ENCODE measurements at regions not wholly inside any gene's neighbourhood (a gene's known extent, or its start where the extent isn't known, plus 50 kb on each side); places are given as distances from the start of the nearest gene placed in this dataset.

- no peak overlapping the region for H3K4me3 ChIP-seq (ENCODE audit: low read length in 2 of 2)
- no peaks in the 10 kb centered on the region for H3K9me3 ChIP-seq (ENCODE audit: control insufficient read depth in 2 of 2, low read length in 2 of 2)
- no peaks in the 10 kb centered on the region for H3K36me3 ChIP-seq (ENCODE audit: control insufficient read depth in 2 of 2, insufficient read depth in 2 of 2, low read length in 2 of 2)
- no peaks in the 10 kb centered on the region for H3K4me1 ChIP-seq (ENCODE audit: control insufficient read depth in 2 of 2, insufficient read depth in 2 of 2, low read length in 2 of 2)
- no peaks in the 10 kb centered on the region for H3K27me3 ChIP-seq (ENCODE audit: control insufficient read depth in 2 of 2, insufficient read depth in 2 of 2, low read length in 2 of 2)
- H3K9ac ChIP-seq (ENCODE audit: low read depth in 1 of 2, low read length in 2 of 2): no peak overlapping the region
- no peak overlapping the region for H3K27ac ChIP-seq (ENCODE audit: low read depth in 2 of 2, low read length in 2 of 2)
These were observed 77.8 kb upstream of the GPC1 start for GRCh38 chr2:240357641-240358012.

GRCh38 chr2:240358080-240358479 is 77.4 kb upstream of the GPC1 start:
- no peaks in the 10 kb centered on the region for H3K4me1 ChIP-seq (ENCODE audit: control insufficient read depth in 2 of 2, insufficient read depth in 2 of 2, low read length in 2 of 2)
- no peaks in the 10 kb centered on the region for H3K9me3 ChIP-seq (ENCODE audit: control insufficient read depth in 2 of 2, low read length in 2 of 2)
- no peaks in the 10 kb centered on the region for H3K36me3 ChIP-seq (ENCODE audit: control insufficient read depth in 2 of 2, insufficient read depth in 2 of 2, low read length in 2 of 2)
- H3K9ac ChIP-seq (ENCODE audit: low read depth in 1 of 2, low read length in 2 of 2): no peak overlapping the region
- no peak overlapping the region for H3K27ac ChIP-seq (ENCODE audit: low read depth in 2 of 2, low read length in 2 of 2)
- H3K27me3 ChIP-seq (ENCODE audit: control insufficient read depth in 2 of 2, insufficient read depth in 2 of 2, low read length in 2 of 2): no peaks in the 10 kb centered on the region
- H3K4me3 ChIP-seq (ENCODE audit: low read length in 2 of 2): no peak overlapping the region

DNA sequence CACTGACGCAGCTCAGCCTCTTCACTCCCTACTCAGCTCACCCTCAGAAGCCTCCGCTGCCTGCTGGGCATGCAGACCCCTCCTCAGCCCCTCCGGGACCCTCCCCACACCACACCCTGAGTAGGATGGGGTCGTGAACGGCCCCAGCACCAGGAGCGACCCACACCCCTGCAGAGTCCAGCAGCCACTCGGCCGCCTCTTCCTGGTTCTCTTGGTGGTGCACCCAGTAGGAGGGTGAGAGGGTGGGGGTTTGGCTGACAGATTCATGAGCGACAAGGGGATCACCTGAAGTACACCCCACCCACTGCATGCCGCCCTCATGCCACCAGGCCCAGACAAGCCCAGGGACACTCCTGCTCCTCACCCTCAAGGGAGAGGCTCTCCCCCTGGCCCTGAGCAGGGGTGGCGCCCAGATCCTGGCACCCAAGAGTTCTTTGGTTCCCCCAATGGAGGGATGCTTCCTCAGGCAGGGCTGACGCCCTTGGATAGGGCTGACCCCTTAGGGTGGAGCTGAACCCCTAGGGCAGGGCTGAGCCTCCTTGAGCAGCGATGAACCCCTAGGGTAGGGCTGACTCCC is 76.6 kb upstream of the GPC1 start:
- H3K27me3 ChIP-seq (ENCODE audit: control insufficient read depth in 2 of 2, insufficient read depth in 2 of 2, low read length in 2 of 2): no peaks in the 10 kb centered on the region
- no peak overlapping the region for H3K4me3 ChIP-seq (ENCODE audit: low read length in 2 of 2)
- no peaks in the 10 kb centered on the region for H3K4me1 ChIP-seq (ENCODE audit: control insufficient read depth in 2 of 2, insufficient read depth in 2 of 2, low read length in 2 of 2)
- H3K36me3 ChIP-seq (ENCODE audit: control insufficient read depth in 2 of 2, insufficient read depth in 2 of 2, low read length in 2 of 2): no peaks in the 10 kb centered on the region
- H3K27ac ChIP-seq (ENCODE audit: low read depth in 2 of 2, low read length in 2 of 2): no peak overlapping the region
- no peaks in the 10 kb centered on the region for H3K9me3 ChIP-seq (ENCODE audit: control insufficient read depth in 2 of 2, low read length in 2 of 2)
- no peak overlapping the region for H3K9ac ChIP-seq (ENCODE audit: low read depth in 1 of 2, low read length in 2 of 2)

DNA sequence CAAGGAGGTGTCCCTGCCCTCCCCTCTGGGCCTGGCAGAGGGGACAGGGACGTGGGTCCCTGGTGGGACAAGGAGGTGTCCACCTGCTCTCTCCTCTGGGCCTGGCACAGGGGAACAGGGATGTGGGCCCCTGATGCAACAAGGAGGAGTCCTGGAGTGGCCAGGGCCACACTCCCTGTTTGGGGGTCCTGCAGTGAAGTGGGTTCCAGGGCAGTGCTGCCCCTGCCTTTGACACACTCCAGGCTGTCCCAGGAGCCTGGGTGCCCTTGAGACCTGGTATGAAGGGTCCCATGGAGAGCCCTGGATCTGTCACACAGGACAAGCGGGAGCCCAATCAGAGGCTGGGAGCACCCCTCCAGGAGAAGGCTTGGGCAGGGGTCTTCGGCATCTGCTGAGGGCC is 75.8 kb upstream of the GPC1 start:
- Histone ChIP-seq H3K27me3 (ENCODE audit: control insufficient read depth in 2 of 2, insufficient read depth in 2 of 2, low read length in 2 of 2) (no peaks in the 10 kb centered on the region), H3K36me3 (ENCODE audit: control insufficient read depth in 2 of 2, insufficient read depth in 2 of 2, low read length in 2 of 2) (no peaks in the 10 kb centered on the region), H3K27ac (ENCODE audit: low read depth in 2 of 2, low read length in 2 of 2) (no peak overlapping the region), H3K4me1 (ENCODE audit: control insufficient read depth in 2 of 2, insufficient read depth in 2 of 2, low read length in 2 of 2) (no peaks in the 10 kb centered on the region), H3K9ac (ENCODE audit: low read depth in 1 of 2, low read length in 2 of 2) (no peak overlapping the region), H3K9me3 (ENCODE audit: control insufficient read depth in 2 of 2, low read length in 2 of 2) (no peaks in the 10 kb centered on the region), H3K4me3 (ENCODE audit: low read length in 2 of 2) (no peak overlapping the region)

DNA sequence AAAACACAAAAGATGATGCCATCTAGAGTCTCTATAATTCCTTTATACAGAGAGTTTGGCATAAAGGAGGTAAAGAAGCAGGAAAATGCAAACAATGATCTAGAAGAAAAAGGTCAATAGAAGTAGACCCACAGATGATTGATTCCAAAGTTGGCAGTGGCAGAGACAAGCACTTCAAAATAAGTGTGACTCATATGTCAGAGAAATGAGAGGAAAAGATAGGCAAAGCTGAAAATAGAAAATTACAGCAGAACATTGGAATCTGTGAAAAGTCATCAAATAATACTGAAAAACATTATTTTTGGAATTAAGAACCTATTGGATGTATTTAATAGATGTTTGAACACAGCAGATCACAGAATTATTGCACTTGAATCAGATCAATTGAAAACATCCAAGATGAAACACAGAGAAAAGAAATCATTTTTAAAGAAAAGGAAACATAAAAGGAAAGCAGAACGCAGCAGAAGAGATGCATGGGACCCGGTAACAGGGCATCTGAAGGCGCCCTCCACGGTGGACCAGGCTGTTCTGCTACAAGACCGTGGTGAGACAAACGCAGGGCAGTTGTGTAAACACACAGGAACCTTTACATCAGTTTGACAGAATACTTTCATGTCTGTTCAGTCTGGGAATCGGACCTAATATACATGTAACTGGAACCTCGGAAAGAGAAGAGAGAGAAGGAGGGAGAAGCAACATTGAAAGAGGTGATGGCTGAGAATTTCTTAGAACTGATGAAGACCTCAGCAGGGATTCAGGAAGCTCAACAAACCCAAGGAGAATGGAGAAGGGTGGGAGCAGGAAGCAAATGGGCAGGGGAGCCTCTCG is 74.6 kb upstream of the GPC1 start:
- no peak overlapping the region for H3K4me3 ChIP-seq (ENCODE audit: low read length in 2 of 2)
- H3K36me3 ChIP-seq (ENCODE audit: control insufficient read depth in 2 of 2, insufficient read depth in 2 of 2, low read length in 2 of 2): no peaks in the 10 kb centered on the region
- H3K4me1 ChIP-seq (ENCODE audit: control insufficient read depth in 2 of 2, insufficient read depth in 2 of 2, low read length in 2 of 2): no peaks in the 10 kb centered on the region
- H3K9ac ChIP-seq (ENCODE audit: low read depth in 1 of 2, low read length in 2 of 2): no peak overlapping the region
- H3K9me3 ChIP-seq (ENCODE audit: control insufficient read depth in 2 of 2, low read length in 2 of 2): no peaks in the 10 kb centered on the region
- H3K27ac ChIP-seq (ENCODE audit: low read depth in 2 of 2, low read length in 2 of 2): no peak overlapping the region
- no peaks in the 10 kb centered on the region for H3K27me3 ChIP-seq (ENCODE audit: control insufficient read depth in 2 of 2, insufficient read depth in 2 of 2, low read length in 2 of 2)

DNA sequence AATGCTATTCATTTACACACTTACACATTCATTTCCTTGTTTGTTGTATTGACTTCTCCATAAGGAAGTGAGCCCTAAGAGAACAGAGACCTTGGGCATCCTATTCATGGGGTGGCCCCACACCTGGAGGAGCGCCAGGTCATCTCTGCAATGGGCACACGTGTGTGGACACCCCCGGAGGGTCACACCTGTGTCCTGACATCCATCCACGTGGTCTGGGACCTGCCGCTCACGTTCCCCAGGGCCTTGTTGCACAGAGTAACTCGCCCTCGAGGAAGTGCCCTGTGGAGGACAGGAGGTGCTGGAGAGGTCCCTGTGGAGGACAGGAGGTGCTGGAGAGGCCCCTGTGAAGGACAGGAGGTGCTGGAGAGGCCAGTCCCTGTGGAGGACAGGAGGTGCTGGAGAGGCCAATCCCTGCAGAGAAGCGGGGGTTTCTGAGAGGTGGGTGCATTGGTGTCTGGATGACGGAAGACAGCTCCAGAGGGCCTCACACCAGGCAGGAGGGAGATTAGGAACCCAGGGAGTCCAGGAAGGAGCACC is 73.2 kb upstream of the GPC1 start:
- no peaks in the 10 kb centered on the region for H3K9me3 ChIP-seq (ENCODE audit: control insufficient read depth in 2 of 2, low read length in 2 of 2)
- H3K4me3 ChIP-seq (ENCODE audit: low read length in 2 of 2): no peak overlapping the region
- no peaks in the 10 kb centered on the region for H3K27me3 ChIP-seq (ENCODE audit: control insufficient read depth in 2 of 2, insufficient read depth in 2 of 2, low read length in 2 of 2)
- H3K9ac ChIP-seq (ENCODE audit: low read depth in 1 of 2, low read length in 2 of 2): no peak overlapping the region
- no peaks in the 10 kb centered on the region for H3K36me3 ChIP-seq (ENCODE audit: control insufficient read depth in 2 of 2, insufficient read depth in 2 of 2, low read length in 2 of 2)
- no peak overlapping the region for H3K27ac ChIP-seq (ENCODE audit: low read depth in 2 of 2, low read length in 2 of 2)
- no peaks in the 10 kb centered on the region for H3K4me1 ChIP-seq (ENCODE audit: control insufficient read depth in 2 of 2, insufficient read depth in 2 of 2, low read length in 2 of 2)

GRCh38 chr2:240362826-240363745 is 72.4 kb upstream of the GPC1 start:
- H3K9me3 ChIP-seq (ENCODE audit: control insufficient read depth in 2 of 2, low read length in 2 of 2): no peaks in the 10 kb centered on the region
- no peak overlapping the region for H3K9ac ChIP-seq (ENCODE audit: low read depth in 1 of 2, low read length in 2 of 2)
- H3K36me3 ChIP-seq (ENCODE audit: control insufficient read depth in 2 of 2, insufficient read depth in 2 of 2, low read length in 2 of 2): no peaks in the 10 kb centered on the region
- no peak overlapping the region for H3K27ac ChIP-seq (ENCODE audit: low read depth in 2 of 2, low read length in 2 of 2)
- H3K27me3 ChIP-seq (ENCODE audit: control insufficient read depth in 2 of 2, insufficient read depth in 2 of 2, low read length in 2 of 2): no peaks in the 10 kb centered on the region
- H3K4me3 ChIP-seq (ENCODE audit: low read length in 2 of 2): no peak overlapping the region
- no peaks in the 10 kb centered on the region for H3K4me1 ChIP-seq (ENCODE audit: control insufficient read depth in 2 of 2, insufficient read depth in 2 of 2, low read length in 2 of 2)

- H3K9me3 ChIP-seq (ENCODE audit: control insufficient read depth in 2 of 2, low read length in 2 of 2): no peaks in the 10 kb centered on the region
- H3K9ac ChIP-seq (ENCODE audit: low read depth in 1 of 2, low read length in 2 of 2): no peak overlapping the region
- H3K27me3 ChIP-seq (ENCODE audit: control insufficient read depth in 2 of 2, insufficient read depth in 2 of 2, low read length in 2 of 2): no peaks in the 10 kb centered on the region
- H3K4me1 ChIP-seq (ENCODE audit: control insufficient read depth in 2 of 2, insufficient read depth in 2 of 2, low read length in 2 of 2): no peaks in the 10 kb centered on the region
- no peak overlapping the region for H3K27ac ChIP-seq (ENCODE audit: low read depth in 2 of 2, low read length in 2 of 2)
- no peak overlapping the region for H3K4me3 ChIP-seq (ENCODE audit: low read length in 2 of 2)
- no peaks in the 10 kb centered on the region for H3K36me3 ChIP-seq (ENCODE audit: control insufficient read depth in 2 of 2, insufficient read depth in 2 of 2, low read length in 2 of 2)
These were observed 71.5 kb upstream of the GPC1 start for GRCh38 chr2:240363746-240364581.

DNA sequence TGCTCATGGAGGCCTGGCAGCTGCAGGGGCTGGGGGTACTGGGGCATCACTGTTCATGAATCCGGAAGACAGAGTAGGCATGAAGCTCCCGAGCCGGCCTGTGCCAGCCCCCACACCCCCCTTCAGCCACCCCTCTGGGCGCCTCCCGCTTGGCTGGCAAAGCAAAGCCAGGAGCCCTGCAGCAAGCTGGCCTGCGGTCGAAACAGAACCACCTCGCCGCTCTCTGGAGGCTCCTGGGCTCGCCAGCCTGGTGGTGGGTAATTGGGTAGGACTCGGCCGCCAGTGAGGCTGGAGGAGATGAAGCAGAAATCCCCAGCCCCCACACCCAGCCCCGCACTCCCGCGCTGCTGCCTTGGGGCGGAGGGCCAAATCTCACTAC is 70.9 kb upstream of the GPC1 start:
- Histone ChIP-seq H3K4me3 (ENCODE audit: low read length in 2 of 2) (no peak overlapping the region), H3K9me3 (ENCODE audit: control insufficient read depth in 2 of 2, low read length in 2 of 2) (no peaks in the 10 kb centered on the region), H3K27ac (ENCODE audit: low read depth in 2 of 2, low read length in 2 of 2) (no peak overlapping the region), H3K36me3 (ENCODE audit: control insufficient read depth in 2 of 2, insufficient read depth in 2 of 2, low read length in 2 of 2) (no peaks in the 10 kb centered on the region), H3K4me1 (ENCODE audit: control insufficient read depth in 2 of 2, insufficient read depth in 2 of 2, low read length in 2 of 2) (no peaks in the 10 kb centered on the region), H3K9ac (ENCODE audit: low read depth in 1 of 2, low read length in 2 of 2) (no peak overlapping the region), H3K27me3 (ENCODE audit: control insufficient read depth in 2 of 2, insufficient read depth in 2 of 2, low read length in 2 of 2) (no peaks in the 10 kb centered on the region)

Data from mucosa of rectum (tissue), 2 donors.